Endothelial cell of umbilical vein (primary cell): ENCODE measurements at regions not wholly inside any gene's neighbourhood (a gene's known extent, or its start where the extent isn't known, plus 50 kb on each side); places are given as distances from the start of the nearest gene placed in this dataset.

ENCODE experiments used
- BruUV-seq: library from RNA; stranded (reverse); fragments of 400-500 nt; replicated peaks from 2 replicates; lab custom pipeline; 2021; lab: Mats Ljungman, UMichigan
- CTCF ChIA-PET: fragments of 300-600, 350-600 bp; sonication (Branson Sonifier 250); formaldehyde crosslinking; loops from one replicate; lab custom pipeline; 2021; ENCODE audit warnings: antibody characterized with exemption, inconsistent platforms; lab: Charles Lee
- POLR2A ChIA-PET: fragments of 300-600, 350-600 bp; sonication (Branson Sonifier 250); formaldehyde crosslinking; loops from one replicate; lab custom pipeline; 2021; ENCODE audit warnings: antibody characterized with exemption, inconsistent platforms; lab: Charles Lee
- DNase-seq: peaks from one replicate; pipeline ENCODE4 v3.0.0-alpha.2; 2011; ENCODE audit warnings: low read depth, low spot score
- FAIRE-seq: peaks from 2 replicates; lab custom pipeline; 2011; peaks lifted over from hg19 to GRCh38; lab: Jason Lieb, UNC
- H2AFZ ChIP-seq: 2 replicates; pipeline ENCODE4 v1.6.0; 2012; ENCODE audit warnings: low read depth, low read length, control low read depth, inconsistent platforms
- H3K27ac ChIP-seq: 2 replicates; pipeline ENCODE4 v1.5.1; 2011; ENCODE audit warnings: low read depth, mild to moderate bottlenecking, control low read depth, low read length, moderate library complexity; ENCODE audit not compliant: insufficient read depth
- H3K27me3 ChIP-seq, 2 experiments: 2 replicates each; pipeline versions ENCODE4 v1.6.0 to v1.6.1; 2011; ENCODE audit warnings: low read length in 2 of 2, mixed read lengths in 1 of 2; ENCODE audit not compliant: control insufficient read depth in 2 of 2, insufficient read depth in 2 of 2
- H3K36me3 ChIP-seq, 2 experiments: 2 replicates in 1 of 2; 3 replicates in 1 of 2; pipeline ENCODE4 v1.5.1; 2011; ENCODE audit warnings: low read length in 2 of 2, mild to moderate bottlenecking in 1 of 2, moderate library complexity in 1 of 2; ENCODE audit not compliant: control insufficient read depth in 2 of 2, insufficient read depth in 2 of 2; ENCODE audit errors: extremely low read depth in 1 of 2
- H3K4me1 ChIP-seq: 3 replicates; pipeline ENCODE4 v1.5.1; 2011; ENCODE audit warnings: mild to moderate bottlenecking, low read length; ENCODE audit not compliant: control insufficient read depth, insufficient read depth; ENCODE audit errors: extremely low read depth
- H3K4me2 ChIP-seq: 2 replicates; pipeline ENCODE4 v1.6.1; 2011; ENCODE audit warnings: low read length, control low read depth, mixed read lengths; ENCODE audit not compliant: insufficient read depth
- H3K4me3 ChIP-seq, 3 experiments: fragments of 200-600 bp in 1 of 3; sonication (generic), shearing (Covaris generic) in 1 of 3; replicated peaks in 1 of 3; 2 replicates each; pipeline ENCODE4 v1.5.1; 2011 to 2016; ENCODE audit warnings: control low read depth in 3 of 3, low read length in 3 of 3, mild to moderate bottlenecking in 2 of 3, inconsistent platforms in 1 of 3, low read depth in 1 of 3, moderate library complexity in 1 of 3; ENCODE audit not compliant: insufficient read depth in 1 of 3
- H3K79me2 ChIP-seq: 2 replicates; pipeline ENCODE4 v1.6.0; 2012; ENCODE audit warnings: low read length, inconsistent platforms; ENCODE audit not compliant: control insufficient read depth, insufficient read depth
- H3K9ac ChIP-seq: replicated peaks from 2 replicates; pipeline ENCODE3; 2011; ENCODE audit warnings: low read length, control low read depth; ENCODE audit not compliant: insufficient read depth; ENCODE audit errors: extremely low read depth
- H3K9me1 ChIP-seq: replicated peaks from 3 replicates; pipeline ENCODE4 v1.6.0; 2011; ENCODE audit warnings: mild to moderate bottlenecking, low read length; ENCODE audit not compliant: control insufficient read depth, insufficient read depth; ENCODE audit errors: extremely low read depth
- H3K9me3 ChIP-seq: replicated peaks from 2 replicates; pipeline ENCODE4 v1.5.1; 2012; ENCODE audit warnings: low read length, inconsistent platforms; ENCODE audit not compliant: control insufficient read depth, insufficient read depth
- H4K20me1 ChIP-seq: replicated peaks from 2 replicates; pipeline ENCODE3; 2011; ENCODE audit warnings: mild to moderate bottlenecking, low read length; ENCODE audit not compliant: control insufficient read depth, insufficient read depth; ENCODE audit errors: extremely low read depth
- EZH2 ChIP-seq: IDR thresholded peaks from 2 replicates; pipeline ENCODE4 v1.6.1; 2012; ENCODE audit warnings: borderline replicate concordance, low read depth, mild to moderate bottlenecking, moderate library complexity, low read length, inconsistent platforms; ENCODE audit not compliant: severe bottlenecking
- FOS ChIP-seq: IDR thresholded peaks from 2 replicates; pipeline ENCODE4 v1.6.1; 2011; ENCODE audit warnings: mild to moderate bottlenecking, low read length, moderate library complexity, borderline replicate concordance; ENCODE audit not compliant: insufficient read depth
- GATA2 ChIP-seq: IDR thresholded peaks from 2 replicates; pipeline ENCODE4 v1.7.0; 2011; ENCODE audit warnings: low read depth, mild to moderate bottlenecking, moderate library complexity, mixed read lengths, low read length; ENCODE audit not compliant: insufficient read length, insufficient read depth
- JUN ChIP-seq: IDR thresholded peaks from 2 replicates; pipeline ENCODE4 v1.6.1; 2011; ENCODE audit warnings: borderline replicate concordance, low read depth; ENCODE audit not compliant: insufficient read length, insufficient read depth
- MYC ChIP-seq: IDR thresholded peaks from one replicate; pipeline ENCODE4 v1.6.1; 2011; ENCODE audit warnings: mild to moderate bottlenecking, low read depth, low read length
- POLR2A ChIP-seq: IDR thresholded peaks from 2 replicates; pipeline ENCODE4 v1.6.1; 2012; ENCODE audit warnings: low read depth, mild to moderate bottlenecking, control low read depth, low read length
- POLR2AphosphoS5 ChIP-seq: IDR thresholded peaks from 2 replicates; pipeline ENCODE4 v1.6.1; 2012; ENCODE audit warnings: low read depth, mild to moderate bottlenecking, control low read depth, low read length, moderate library complexity; ENCODE audit not compliant: insufficient read depth
- dilution Hi-C: fragments of 300-500 bp; cut with MboI; formaldehyde crosslinking; loops from one replicate; pipeline ENCODE4 v1.15.0; 2019; ENCODE audit warnings: low sequenced_read_pairs; ENCODE audit not compliant: extremely low pct_ligation_motif_present
- intact Hi-C: fragments of 100-400 bp; cut with micrococcal nuclease; formaldehyde crosslinking; loops from one replicate; pipeline ENCODE4 v1.10.0; 2022
- TF ChIP-seq, protein P1 (sequence below): IDR thresholded peaks from 2 replicates; pipeline ENCODE4 v1.6.1; 2011; ENCODE audit not compliant: insufficient read depth, insufficient read length
- TF ChIP-seq, protein P2 (sequence below), 2 donors: IDR thresholded peaks; 1 replicate in 1 of 2; 2 replicates in 1 of 2; pipeline ENCODE4 v1.5.1; 2011; ENCODE audit warnings: low read length in 2 of 2, mild to moderate bottlenecking in 2 of 2, moderate library complexity in 2 of 2, control low read depth in 1 of 2, inconsistent platforms in 1 of 2, low read depth in 1 of 2; ENCODE audit not compliant: insufficient read depth in 1 of 2; ENCODE audit errors: extremely low read depth in 1 of 2

DNA sequence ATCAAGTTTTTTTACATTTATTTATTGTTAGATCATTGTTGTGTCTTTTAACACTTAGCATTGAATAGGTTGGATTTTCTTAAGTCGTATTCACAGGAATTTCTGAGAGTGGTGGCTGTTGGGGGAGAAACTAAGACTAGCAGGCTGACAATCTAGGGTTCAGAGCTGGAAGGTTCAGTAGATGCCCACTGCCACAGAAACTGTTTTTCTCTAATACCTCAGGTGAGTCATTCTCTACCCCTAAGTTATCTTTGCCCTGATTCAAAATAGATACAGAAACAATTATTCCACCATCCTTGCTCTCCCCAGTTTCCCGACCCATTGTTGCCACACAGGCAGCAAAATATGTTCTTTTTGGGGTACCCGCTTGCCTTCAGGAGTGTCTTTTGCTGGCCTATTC, 870.8 kb upstream of the ID2 start:
- H3K4me1 ChIP-seq: no peaks in the 10 kb centered on the region
- DNase-seq (no peak), FAIRE-seq (no peak)
- ChIA-PET CTCF (no interaction called here), POLR2A (no interaction called here)
- no peak overlapping the region for H2AFZ ChIP-seq
- H3K36me3 ChIP-seq: no peaks in the 10 kb centered on the region
- H3K79me2 ChIP-seq: no peaks in the 10 kb centered on the region
- no peak overlapping the region for H3K4me3 ChIP-seq
- no peak overlapping the region for H3K9ac ChIP-seq
- H3K27ac ChIP-seq: no peak overlapping the region
- no peak overlapping the region for H3K4me2 ChIP-seq
- H3K27me3 ChIP-seq: no peaks in the 10 kb centered on the region
- BruUV-seq: no TSS peak
- H3K9me1 ChIP-seq: no peaks in the 10 kb centered on the region
- peaks cover 5% of the 10 kb centered on the region for H3K9me3 ChIP-seq
- no peak for TF ChIP-seq EZH2
- TF ChIP-seq GATA2: no peak
- intact Hi-C loops: no loop called here
- no peaks in the 10 kb centered on the region for H4K20me1 ChIP-seq
- dilution Hi-C loops: no loop called here

DNA sequence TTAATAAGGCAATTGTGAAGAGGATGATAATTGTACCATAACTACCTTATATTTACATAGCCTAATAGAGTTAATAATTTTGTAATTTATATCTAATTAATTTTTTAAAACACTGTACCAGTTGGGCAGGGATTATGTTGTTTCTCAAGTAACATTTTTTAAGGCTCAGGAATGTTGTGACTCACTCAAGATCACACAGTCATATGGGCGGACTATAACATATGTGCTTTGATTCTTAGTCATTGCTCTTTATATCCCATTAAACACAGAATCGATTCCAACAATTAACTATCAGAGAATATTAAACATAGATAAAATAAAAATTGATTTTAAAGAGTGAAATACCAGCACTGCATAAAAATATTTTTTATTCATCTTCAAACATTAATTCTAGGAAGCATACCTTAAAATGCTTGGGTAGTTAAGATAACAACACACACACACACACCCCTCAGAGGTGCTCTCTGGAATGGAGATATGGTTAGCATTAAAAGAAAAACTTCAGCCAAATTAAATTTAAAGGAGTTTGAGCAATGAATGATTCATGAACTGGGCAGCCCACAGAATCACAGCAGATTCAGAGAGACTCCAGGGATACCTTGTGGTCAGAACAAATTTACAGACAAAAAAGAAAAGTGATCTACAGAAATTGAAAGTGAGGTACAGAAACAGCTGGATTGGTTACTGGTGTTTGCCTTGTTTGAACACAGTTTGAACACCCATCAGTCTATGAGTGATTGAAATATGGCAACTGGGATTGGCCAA, 869.4 kb upstream of the ID2 start:
- CTCF ChIA-PET: no interaction called here
- Histone ChIP-seq H4K20me1 (no peaks in the 10 kb centered on the region), H3K4me2 (no peak overlapping the region), H3K9me3 (peaks cover 5% of the 10 kb centered on the region), H3K27me3 (no peaks in the 10 kb centered on the region), H3K27ac (no peak overlapping the region), H3K9me1 (no peaks in the 10 kb centered on the region), H3K9ac (no peak overlapping the region), H3K79me2 (no peaks in the 10 kb centered on the region), H2AFZ (no peak overlapping the region), H3K36me3 (no peaks in the 10 kb centered on the region), H3K4me1 (no peaks in the 10 kb centered on the region), H3K4me3 (no peak overlapping the region)
- POLR2A ChIA-PET: no interaction called here
- dilution Hi-C loops (no loop called here), intact Hi-C loops (no loop called here)
- DNase-seq (no peak), FAIRE-seq (no peak)
- BruUV-seq: no TSS peak
- TF ChIP-seq FOS (no peak), MYC (no peak), POLR2AphosphoS5 (no peak), GATA2 (no peak), POLR2A (no peak), EZH2 (no peak), JUN (no peak)
- TF ChIP-seq, protein P1, sequence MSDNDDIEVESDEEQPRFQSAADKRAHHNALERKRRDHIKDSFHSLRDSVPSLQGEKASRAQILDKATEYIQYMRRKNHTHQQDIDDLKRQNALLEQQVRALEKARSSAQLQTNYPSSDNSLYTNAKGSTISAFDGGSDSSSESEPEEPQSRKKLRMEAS: no peak
- TF ChIP-seq, protein P2, sequence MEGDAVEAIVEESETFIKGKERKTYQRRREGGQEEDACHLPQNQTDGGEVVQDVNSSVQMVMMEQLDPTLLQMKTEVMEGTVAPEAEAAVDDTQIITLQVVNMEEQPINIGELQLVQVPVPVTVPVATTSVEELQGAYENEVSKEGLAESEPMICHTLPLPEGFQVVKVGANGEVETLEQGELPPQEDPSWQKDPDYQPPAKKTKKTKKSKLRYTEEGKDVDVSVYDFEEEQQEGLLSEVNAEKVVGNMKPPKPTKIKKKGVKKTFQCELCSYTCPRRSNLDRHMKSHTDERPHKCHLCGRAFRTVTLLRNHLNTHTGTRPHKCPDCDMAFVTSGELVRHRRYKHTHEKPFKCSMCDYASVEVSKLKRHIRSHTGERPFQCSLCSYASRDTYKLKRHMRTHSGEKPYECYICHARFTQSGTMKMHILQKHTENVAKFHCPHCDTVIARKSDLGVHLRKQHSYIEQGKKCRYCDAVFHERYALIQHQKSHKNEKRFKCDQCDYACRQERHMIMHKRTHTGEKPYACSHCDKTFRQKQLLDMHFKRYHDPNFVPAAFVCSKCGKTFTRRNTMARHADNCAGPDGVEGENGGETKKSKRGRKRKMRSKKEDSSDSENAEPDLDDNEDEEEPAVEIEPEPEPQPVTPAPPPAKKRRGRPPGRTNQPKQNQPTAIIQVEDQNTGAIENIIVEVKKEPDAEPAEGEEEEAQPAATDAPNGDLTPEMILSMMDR (IDR thresholded peaks at IDR 0.05; ENCODE audit: extremely low read depth in 1 of 2, insufficient read depth in 1 of 2, low read depth in 1 of 2, low read length in 2 of 2): no peak
